ENCODE measurements at regions not wholly inside any gene's neighbourhood (a gene's known extent, or its start where the extent isn't known, plus 50 kb on each side); places are given as distances from the start of the nearest gene placed in this dataset.

- Histone ChIP-seq H3K4me1 (ENCODE audit: control insufficient read depth, insufficient read depth, low read length) (no peaks in the 10 kb centered on the region), H3K36me3 (ENCODE audit: control insufficient read depth in 2 of 2, insufficient read depth in 2 of 2, low read length in 1 of 2) (no peaks in the 10 kb centered on the region), H3K79me2 (ENCODE audit: control insufficient read depth, insufficient read depth, low read length) (no peaks in the 10 kb centered on the region), H3K4me3 (no peak overlapping the region), H3K9me3 (replicated peaks; ENCODE audit: control insufficient read depth, insufficient read depth, low read length) (no peaks in the 10 kb centered on the region), H3K9ac (ENCODE audit: control insufficient read depth, insufficient read depth, low read length) (no peak overlapping the region), H3K27me3 (replicated peaks in 1 of 2; ENCODE audit: control insufficient read depth in 2 of 2, insufficient read depth in 2 of 2, low read length in 1 of 2) (no peaks in the 10 kb centered on the region), H4K20me1 (ENCODE audit: control insufficient read depth, insufficient read depth) (no peaks in the 10 kb centered on the region), H3K27ac (ENCODE audit: control insufficient read depth, insufficient read depth) (no peak overlapping the region), H3K4me2 (ENCODE audit: control insufficient read depth, insufficient read depth) (no peak overlapping the region), H2AFZ (ENCODE audit: control insufficient read depth, low read depth, low read length) (no peak overlapping the region)
- no peak for DNase-seq (ENCODE audit: low read depth, low spot score)
- intact Hi-C loops (cut with micrococcal nuclease; ENCODE audit: unreplicated experiment): no loop called here
- ChIA-PET POLR2A (no interaction called here), RAD21 (ENCODE audit: unreplicated experiment) (no interaction called here), CTCF (no interaction called here), SMC1A (ENCODE audit: uncharacterized antibody, unreplicated experiment) (no interaction called here)
- BruUV-seq (replicated peaks): no TSS peak
- in situ Hi-C loops (cut with MboI): no loop called here
- no peak for FAIRE-seq
- WGBS (ENCODE audit: insufficient coverage, insufficient replicate concordance, low lambda C conversion rate, missing lambda C conversion rate): 0% methylated on average over 1 of the region's 1 CpG
- ATAC-seq: no peak
- TF ChIP-seq RAD51 (IDR thresholded peaks at IDR 0.05) (no peak), PAX5 (IDR thresholded peaks at IDR 0.05; ENCODE audit: borderline replicate concordance, low read depth, low read length) (no peak), ATF7 (IDR thresholded peaks at IDR 0.05; ENCODE audit: low read depth) (no peak), SMAD5 (IDR thresholded peaks at IDR 0.05; ENCODE audit: low read depth) (no peak), MEF2A (IDR thresholded peaks at IDR 0.05; ENCODE audit: insufficient read depth, low read depth, low read length) (no peak), MLLT1 (IDR thresholded peaks at IDR 0.05) (no peak), ZBTB11 (CRISPR knock-in tag; IDR thresholded peaks at IDR 0.05) (no peak), PRDM15 (CRISPR knock-in tag; IDR thresholded peaks at IDR 0.05) (no peak), ZBTB33 (IDR thresholded peaks at IDR 0.05) (no peak), FOS (IDR thresholded peaks at IDR 0.05; ENCODE audit: borderline replicate concordance, extremely low read depth, insufficient read length) (no peak), FOXM1 (IDR thresholded peaks at IDR 0.05; ENCODE audit: low read depth, low read length) (no peak), KAT2A (conservative IDR thresholded peaks at IDR 0.05; ENCODE audit: control insufficient read depth, low read depth, low read length) (no peak), STAT3 (IDR thresholded peaks at IDR 0.05; ENCODE audit: low read depth, low read length) (no peak), SIX5 (IDR thresholded peaks at IDR 0.05; ENCODE audit: low read depth, low read length, severe bottlenecking) (no peak), ATF3 (IDR thresholded peaks at IDR 0.05; ENCODE audit: borderline replicate concordance, extremely low read depth, low read depth, low read length) (no peak)
Observed at GRCh38 chr3:110562621-110563020, 509.0 kb upstream of the NECTIN3 start.

All from GM12878 (cell line).